ENCODE measurements at regions not wholly inside any gene's neighbourhood (a gene's known extent, or its start where the extent isn't known, plus 50 kb on each side); places are given as distances from the start of the nearest gene placed in this dataset.
A peak's percentile ranks its signal among the peaks of the same experiment; 100 is the strongest.

DNA sequence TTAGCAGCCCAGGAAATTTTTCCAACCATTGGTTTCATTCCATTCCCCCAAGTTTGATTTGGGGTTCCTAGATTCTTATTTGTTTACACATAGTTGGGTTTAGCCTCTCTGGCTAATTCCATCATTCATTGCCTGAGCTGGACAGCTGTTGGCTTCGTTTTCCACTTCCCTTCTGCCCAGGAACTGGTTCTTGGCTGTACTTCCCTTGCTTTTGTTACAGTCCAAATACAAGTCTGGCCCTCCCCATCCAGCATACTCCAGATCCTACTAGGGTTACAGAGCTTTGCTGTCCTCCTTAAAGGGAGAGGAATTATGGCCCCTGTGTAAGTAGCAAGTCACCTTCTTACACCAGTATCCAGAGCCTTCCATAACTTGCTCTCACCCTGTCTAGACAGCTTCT is 356.3 kb downstream of the FAT3 start:
- DNase-seq, result peak in 1 of 2 donors; percentile 6
- no peaks in the 10 kb centered on the region for H3K27me3 ChIP-seq
- no peaks in the 10 kb centered on the region for H3K9me3 ChIP-seq
- peaks cover 0 to 18% (median 0%) of the 10 kb centered on the region in 4 donors for H3K4me1 ChIP-seq
- H3K27ac ChIP-seq, result peak overlapping the region in 1 of 5 donors; percentile 1
- intact Hi-C loops (cut with DNase I; ENCODE audit: low total_unique reads), result no loop called here
- TF ChIP-seq POLR2A (IDR thresholded peaks at IDR 0.05) (no peak), CTCF (IDR thresholded peaks at IDR 0.05) (no peak), POLR2AphosphoS5 (IDR thresholded peaks at IDR 0.05) (no peak), EP300 (IDR thresholded peaks at IDR 0.05) (no peak)
- no peak overlapping the region for H3K4me3 ChIP-seq
- no peaks in the 10 kb centered on the region for H3K36me3 ChIP-seq
- 5 to 34% (median 17%) methylated on average over 1 of the region's 1 CpG for WGBS, 5 donors

- H3K36me3 ChIP-seq, result no peaks in the 10 kb centered on the region
- TF ChIP-seq POLR2A (IDR thresholded peaks at IDR 0.05) (no peak), CTCF (IDR thresholded peaks at IDR 0.05) (no peak), POLR2AphosphoS5 (IDR thresholded peaks at IDR 0.05) (no peak), EP300 (IDR thresholded peaks at IDR 0.05) (no peak)
- no peaks in the 10 kb centered on the region for H3K27me3 ChIP-seq
- peaks cover 0 to 8% (median 0%) of the 10 kb centered on the region in 4 donors for H3K4me1 ChIP-seq
- H3K4me3 ChIP-seq, result no peak overlapping the region
- DNase-seq, result no peak
- H3K27ac ChIP-seq, result no peak overlapping the region
- intact Hi-C loops (cut with DNase I; ENCODE audit: low total_unique reads), result no loop called here
- no peaks in the 10 kb centered on the region for H3K9me3 ChIP-seq
These were observed 363.8 kb downstream of the FAT3 start for GRCh38 chr11:92588393-92588792.

GRCh38 chr11:92589512-92589911 is 364.9 kb downstream of the FAT3 start:
- WGBS, 5 donors, result 74 to 84% (median 79%) methylated on average over 3 of the region's 3 CpGs
- Histone ChIP-seq H3K4me3 (no peak overlapping the region), H3K36me3 (no peaks in the 10 kb centered on the region), H3K9me3 (no peaks in the 10 kb centered on the region), H3K4me1 (peaks cover 0 to 8% (median 0%) of the 10 kb centered on the region in 4 donors), H3K27me3 (no peaks in the 10 kb centered on the region), H3K27ac (no peak overlapping the region)
- no peak for DNase-seq
- TF ChIP-seq CTCF (IDR thresholded peaks at IDR 0.05) (no peak), EP300 (IDR thresholded peaks at IDR 0.05) (no peak), POLR2AphosphoS5 (IDR thresholded peaks at IDR 0.05) (no peak), POLR2A (IDR thresholded peaks at IDR 0.05) (no peak)
- intact Hi-C loops (cut with DNase I; ENCODE audit: low total_unique reads), result no loop called here

GRCh38 chr11:92591521-92591920 is 366.9 kb downstream of the FAT3 start:
- Histone ChIP-seq H3K4me3 (no peak overlapping the region), H3K27me3 (no peaks in the 10 kb centered on the region), H3K4me1 (peaks cover 0 to 8% (median 0%) of the 10 kb centered on the region in 4 donors), H3K27ac (no peak overlapping the region), H3K9me3 (no peaks in the 10 kb centered on the region), H3K36me3 (no peaks in the 10 kb centered on the region)
- intact Hi-C loops (cut with DNase I; ENCODE audit: low total_unique reads), result no loop called here
- no peak for DNase-seq
- TF ChIP-seq EP300 (IDR thresholded peaks at IDR 0.05), result no peak
- TF ChIP-seq POLR2AphosphoS5 (IDR thresholded peaks at IDR 0.05), result no peak
- no peak for TF ChIP-seq POLR2A (IDR thresholded peaks at IDR 0.05)
- TF ChIP-seq CTCF (IDR thresholded peaks at IDR 0.05), result no peak
- 57 to 77% (median 68%) methylated on average over 2 of the region's 2 CpGs for WGBS, 5 donors

All from stomach (tissue), 8 donors.